ENCODE measurements at regions not wholly inside any gene's neighbourhood (a gene's known extent, or its start where the extent isn't known, plus 50 kb on each side); places are given as distances from the start of the nearest gene placed in this dataset.

DNA sequence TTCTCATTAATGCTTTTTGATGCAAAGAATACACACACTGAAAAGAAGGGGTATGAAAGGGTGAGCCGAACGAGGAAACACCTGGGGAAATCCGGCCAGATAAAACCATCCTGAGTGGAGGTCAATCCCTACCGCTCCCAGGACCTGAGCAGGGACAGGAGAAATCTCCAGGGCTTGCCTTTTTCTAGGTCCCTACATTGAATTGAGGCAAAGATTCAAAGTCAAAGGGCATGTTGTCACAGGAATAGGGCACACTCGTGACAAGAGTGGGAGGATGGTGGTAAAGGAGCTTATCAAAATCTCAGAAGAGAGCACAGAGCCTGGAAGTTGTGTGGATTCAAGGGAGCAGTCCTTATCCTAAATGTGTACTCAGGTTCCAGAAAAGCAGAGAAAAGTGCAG, 61.2 kb upstream of the ACKR3 start:
- TF ChIP-seq CTCF (IDR thresholded peaks at IDR 0.05) (no peak), EZH2 (IDR thresholded peaks at IDR 0.05; ENCODE audit: borderline replicate concordance, insufficient read depth, low read depth, low read length, poor library complexity, severe bottlenecking) (no peak)

Measured in B cell (primary cell).